ENCODE measurements at regions not wholly inside any gene's neighbourhood (a gene's known extent, or its start where the extent isn't known, plus 50 kb on each side); places are given as distances from the start of the nearest gene placed in this dataset.

GRCh38 chr5:93279296-93279963 lies 301.6 kb downstream of the NR2F1-AS1 start:
- no peak overlapping the region for H2AFZ ChIP-seq (ENCODE audit: low read length, unreplicated experiment)

GRCh38 chr5:93278896-93279295 lies 302.1 kb downstream of the NR2F1-AS1 start:
- no peaks in the 10 kb centered on the region for H3K27me3 ChIP-seq (ENCODE audit: insufficient read depth, low read length)
- peaks cover 15% of the 10 kb centered on the region for H3K4me1 ChIP-seq (ENCODE audit: control insufficient read depth, insufficient read depth, low read length, unreplicated experiment)
- no peak overlapping the region for H3K27ac ChIP-seq (ENCODE audit: low read depth, low read length)
- no peaks in the 10 kb centered on the region for H3K79me2 ChIP-seq (ENCODE audit: control insufficient read depth, insufficient read depth, low read length, unreplicated experiment)
- peak overlapping the region; percentile 9 for H2AFZ ChIP-seq (ENCODE audit: low read length, unreplicated experiment)
- no peak overlapping the region for H3K4me3 ChIP-seq (ENCODE audit: low read depth, low read length)
- H3K36me3 ChIP-seq (ENCODE audit: insufficient read depth, low read length), result no peaks in the 10 kb centered on the region

More at GRCh38 chr5:93279296-93279963, 301.6 kb downstream of the NR2F1-AS1 start:
- Histone ChIP-seq H3K36me3 (ENCODE audit: insufficient read depth, low read length) (no peaks in the 10 kb centered on the region), H3K27ac (ENCODE audit: low read depth, low read length) (no peak overlapping the region), H3K79me2 (ENCODE audit: control insufficient read depth, insufficient read depth, low read length, unreplicated experiment) (no peaks in the 10 kb centered on the region), H3K4me3 (ENCODE audit: low read depth, low read length) (no peak overlapping the region), H3K4me1 (ENCODE audit: control insufficient read depth, insufficient read depth, low read length, unreplicated experiment) (peaks cover 9% of the 10 kb centered on the region), H3K27me3 (ENCODE audit: insufficient read depth, low read length) (no peaks in the 10 kb centered on the region)

- no peaks in the 10 kb centered on the region for H3K79me2 ChIP-seq (ENCODE audit: control insufficient read depth, insufficient read depth, low read length, unreplicated experiment)
- peaks cover 5% of the 10 kb centered on the region; the same call in 1 of the 2 replicates for H3K36me3 ChIP-seq (ENCODE audit: insufficient read depth, low read length)
- H2AFZ ChIP-seq (ENCODE audit: low read length, unreplicated experiment), result no peak overlapping the region
- H3K4me1 ChIP-seq (ENCODE audit: control insufficient read depth, insufficient read depth, low read length, unreplicated experiment), result peaks cover 27% of the 10 kb centered on the region
- H3K27me3 ChIP-seq (ENCODE audit: insufficient read depth, low read length), result no peaks in the 10 kb centered on the region
- H3K4me3 ChIP-seq (ENCODE audit: low read depth, low read length), result no peak overlapping the region
- no peak overlapping the region for H3K27ac ChIP-seq (ENCODE audit: low read depth, low read length)
These were observed 304.0 kb downstream of the NR2F1-AS1 start for GRCh38 chr5:93277051-93277450.

GRCh38 chr5:93275376-93275775 lies 305.6 kb downstream of the NR2F1-AS1 start:
- no peak overlapping the region for H2AFZ ChIP-seq (ENCODE audit: low read length, unreplicated experiment)
- peaks cover 5% of the 10 kb centered on the region; the same call in 1 of the 2 replicates for H3K36me3 ChIP-seq (ENCODE audit: insufficient read depth, low read length)
- no peaks in the 10 kb centered on the region for H3K79me2 ChIP-seq (ENCODE audit: control insufficient read depth, insufficient read depth, low read length, unreplicated experiment)
- H3K4me3 ChIP-seq (ENCODE audit: low read depth, low read length), result no peak overlapping the region
- H3K4me1 ChIP-seq (ENCODE audit: control insufficient read depth, insufficient read depth, low read length, unreplicated experiment), result peaks cover 27% of the 10 kb centered on the region
- no peaks in the 10 kb centered on the region for H3K27me3 ChIP-seq (ENCODE audit: insufficient read depth, low read length)
- no peak overlapping the region for H3K27ac ChIP-seq (ENCODE audit: low read depth, low read length)

GRCh38 chr5:93274291-93274690 lies 306.7 kb downstream of the NR2F1-AS1 start:
- H3K27me3 ChIP-seq (ENCODE audit: insufficient read depth, low read length), result no peaks in the 10 kb centered on the region
- peak overlapping the region; percentile 65 for H3K27ac ChIP-seq (ENCODE audit: low read depth, low read length)
- H3K36me3 ChIP-seq (ENCODE audit: insufficient read depth, low read length), result peaks cover 5% of the 10 kb centered on the region; the same call in 1 of the 2 replicates
- no peak overlapping the region for H2AFZ ChIP-seq (ENCODE audit: low read length, unreplicated experiment)
- peaks cover 27% of the 10 kb centered on the region for H3K4me1 ChIP-seq (ENCODE audit: control insufficient read depth, insufficient read depth, low read length, unreplicated experiment)
- H3K79me2 ChIP-seq (ENCODE audit: control insufficient read depth, insufficient read depth, low read length, unreplicated experiment), result no peaks in the 10 kb centered on the region
- H3K4me3 ChIP-seq (ENCODE audit: low read depth, low read length), result peak overlapping the region; percentile 14; the same call in 1 of the 2 replicates

GRCh38 chr5:93273176-93273575 lies 307.8 kb downstream of the NR2F1-AS1 start:
- Histone ChIP-seq H3K4me1 (ENCODE audit: control insufficient read depth, insufficient read depth, low read length, unreplicated experiment) (peaks cover 27% of the 10 kb centered on the region), H3K27ac (ENCODE audit: low read depth, low read length) (peak overlapping the region; percentile 65), H2AFZ (ENCODE audit: low read length, unreplicated experiment) (no peak overlapping the region), H3K36me3 (ENCODE audit: insufficient read depth, low read length) (peaks cover 5% of the 10 kb centered on the region; the same call in 1 of the 2 replicates), H3K27me3 (ENCODE audit: insufficient read depth, low read length) (no peaks in the 10 kb centered on the region), H3K79me2 (ENCODE audit: control insufficient read depth, insufficient read depth, low read length, unreplicated experiment) (no peaks in the 10 kb centered on the region), H3K4me3 (ENCODE audit: low read depth, low read length) (no peak overlapping the region)

GRCh38 chr5:93272108-93272507 lies 308.9 kb downstream of the NR2F1-AS1 start:
- H3K27me3 ChIP-seq (ENCODE audit: insufficient read depth, low read length), result no peaks in the 10 kb centered on the region
- H3K4me3 ChIP-seq (ENCODE audit: low read depth, low read length), result no peak overlapping the region
- peaks cover 27% of the 10 kb centered on the region for H3K4me1 ChIP-seq (ENCODE audit: control insufficient read depth, insufficient read depth, low read length, unreplicated experiment)
- no peaks in the 10 kb centered on the region for H3K79me2 ChIP-seq (ENCODE audit: control insufficient read depth, insufficient read depth, low read length, unreplicated experiment)
- H2AFZ ChIP-seq (ENCODE audit: low read length, unreplicated experiment), result no peak overlapping the region
- no peak overlapping the region for H3K27ac ChIP-seq (ENCODE audit: low read depth, low read length)
- peaks cover 5% of the 10 kb centered on the region; the same call in 1 of the 2 replicates for H3K36me3 ChIP-seq (ENCODE audit: insufficient read depth, low read length)

GRCh38 chr5:93267736-93268135 lies 313.3 kb downstream of the NR2F1-AS1 start:
- Histone ChIP-seq H3K4me3 (ENCODE audit: low read depth, low read length) (no peak overlapping the region), H2AFZ (ENCODE audit: low read length, unreplicated experiment) (no peak overlapping the region), H3K36me3 (ENCODE audit: insufficient read depth, low read length) (peaks cover 3% of the 10 kb centered on the region; the same call in 1 of the 2 replicates), H3K79me2 (ENCODE audit: control insufficient read depth, insufficient read depth, low read length, unreplicated experiment) (no peaks in the 10 kb centered on the region), H3K4me1 (ENCODE audit: control insufficient read depth, insufficient read depth, low read length, unreplicated experiment) (peaks cover under 1% of the 10 kb centered on the region), H3K27ac (ENCODE audit: low read depth, low read length) (no peak overlapping the region), H3K27me3 (ENCODE audit: insufficient read depth, low read length) (no peaks in the 10 kb centered on the region)

GRCh38 chr5:93267276-93267675 lies 313.7 kb downstream of the NR2F1-AS1 start:
- Histone ChIP-seq H3K79me2 (ENCODE audit: control insufficient read depth, insufficient read depth, low read length, unreplicated experiment) (no peaks in the 10 kb centered on the region), H2AFZ (ENCODE audit: low read length, unreplicated experiment) (no peak overlapping the region), H3K27me3 (ENCODE audit: insufficient read depth, low read length) (no peaks in the 10 kb centered on the region), H3K27ac (ENCODE audit: low read depth, low read length) (no peak overlapping the region), H3K36me3 (ENCODE audit: insufficient read depth, low read length) (no peaks in the 10 kb centered on the region), H3K4me1 (ENCODE audit: control insufficient read depth, insufficient read depth, low read length, unreplicated experiment) (no peaks in the 10 kb centered on the region), H3K4me3 (ENCODE audit: low read depth, low read length) (no peak overlapping the region)

- Histone ChIP-seq H3K4me1 (ENCODE audit: control insufficient read depth, insufficient read depth, low read length, unreplicated experiment) (peaks cover 6% of the 10 kb centered on the region), H2AFZ (ENCODE audit: low read length, unreplicated experiment) (no peak overlapping the region), H3K36me3 (ENCODE audit: insufficient read depth, low read length) (no peaks in the 10 kb centered on the region), H3K27ac (ENCODE audit: low read depth, low read length) (no peak overlapping the region), H3K4me3 (ENCODE audit: low read depth, low read length) (no peak overlapping the region), H3K27me3 (ENCODE audit: insufficient read depth, low read length) (no peaks in the 10 kb centered on the region), H3K79me2 (ENCODE audit: control insufficient read depth, insufficient read depth, low read length, unreplicated experiment) (no peaks in the 10 kb centered on the region)
These were observed 323.4 kb downstream of the NR2F1-AS1 start for GRCh38 chr5:93257616-93258015.

- Histone ChIP-seq H2AFZ (ENCODE audit: low read length, unreplicated experiment) (no peak overlapping the region), H3K27me3 (ENCODE audit: insufficient read depth, low read length) (no peaks in the 10 kb centered on the region)
These were observed 325.2 kb downstream of the NR2F1-AS1 start for GRCh38 chr5:93255796-93256195.

More at GRCh38 chr5:93255796-93256195, 325.2 kb downstream of the NR2F1-AS1 start:
- Histone ChIP-seq H3K36me3 (ENCODE audit: insufficient read depth, low read length) (no peaks in the 10 kb centered on the region), H3K27ac (ENCODE audit: low read depth, low read length) (no peak overlapping the region), H3K4me1 (ENCODE audit: control insufficient read depth, insufficient read depth, low read length, unreplicated experiment) (peaks cover 6% of the 10 kb centered on the region), H3K4me3 (ENCODE audit: low read depth, low read length) (no peak overlapping the region), H3K79me2 (ENCODE audit: control insufficient read depth, insufficient read depth, low read length, unreplicated experiment) (no peaks in the 10 kb centered on the region)
